UCSD-AML1 (cell line): ENCODE measurements at regions not wholly inside any gene's neighbourhood (a gene's known extent, or its start where the extent isn't known, plus 50 kb on each side); places are given as distances from the start of the nearest gene placed in this dataset.
"Not testable (repeated sequence)": the region's sequence is repeated elsewhere in the genome, so short reads cannot be mapped to it uniquely, and the experiment has no call there.

Experiments
- DNase-seq: peaks from one replicate; lab custom pipeline; 2025; ENCODE audit not compliant: unreplicated experiment; lab: John Stamatoyannopoulos, UW

GRCh38 chr7:81484261-81484660, 285.6 kb downstream of the HGF start:
- peak; percentile 5 for DNase-seq

- DNase-seq = no peak
These were observed 287.2 kb downstream of the HGF start for GRCh38 chr7:81482600-81483186.

GRCh38 chr7:81478664-81479063, 291.2 kb downstream of the HGF start:
- DNase-seq = peak; percentile 6

GRCh38 chr7:81478201-81478600, 291.6 kb downstream of the HGF start:
- not testable (repeated sequence) for DNase-seq

- DNase-seq = no peak
These were observed 296.6 kb downstream of the HGF start for GRCh38 chr7:81473236-81473635.

GRCh38 chr7:81470724-81471379, 299.0 kb downstream of the HGF start:
- DNase-seq = no peak

GRCh38 chr7:81469869-81470723, 299.8 kb downstream of the HGF start:
- peak; percentile 6 for DNase-seq

GRCh38 chr7:81469153-81469868, 300.5 kb downstream of the HGF start:
- no peak for DNase-seq

GRCh38 chr7:81468526-81468925, 301.3 kb downstream of the HGF start:
- DNase-seq = no peak

- no peak for DNase-seq
These were observed 301.9 kb downstream of the HGF start for GRCh38 chr7:81467964-81468363.

- no peak for DNase-seq
These were observed 307.2 kb downstream of the HGF start for GRCh38 chr7:81462672-81463071.

- DNase-seq = no peak
These were observed 309.4 kb downstream of the HGF start for GRCh38 chr7:81460250-81461045.

- no peak for DNase-seq
These were observed 310.4 kb downstream of the HGF start for GRCh38 chr7:81459485-81459884.

GRCh38 chr7:81457852-81458522, 311.9 kb downstream of the HGF start:
- DNase-seq = no peak

- DNase-seq = not testable (repeated sequence)
These were observed 316.1 kb downstream of the HGF start for GRCh38 chr7:81453770-81454169.

- DNase-seq = no peak
These were observed 320.7 kb downstream of the HGF start for GRCh38 chr7:81449105-81449504.

- DNase-seq = no peak
These were observed 322.4 kb downstream of the HGF start for GRCh38 chr7:81447351-81447952.

- DNase-seq = no peak
These were observed 323.6 kb downstream of the HGF start for GRCh38 chr7:81446212-81446611.

- no peak for DNase-seq
These were observed 324.4 kb downstream of the HGF start for GRCh38 chr7:81445462-81445861.

GRCh38 chr7:81441750-81442149, 328.1 kb downstream of the HGF start:
- DNase-seq = no peak
